Astrocyte (in vitro differentiated cells and primary cell): ENCODE measurements at regions not wholly inside any gene's neighbourhood (a gene's known extent, or its start where the extent isn't known, plus 50 kb on each side); places are given as distances from the start of the nearest gene placed in this dataset.

Experiments
- DNase-seq: peaks from one replicate; pipeline ENCODE4 v3.0.0-alpha.2; 2010; ENCODE audit warnings: low read depth
- FAIRE-seq: peaks from 2 replicates; lab custom pipeline; 2011; peaks lifted over from hg19 to GRCh38; lab: Jason Lieb, UNC
- H2AFZ ChIP-seq: 2 replicates; pipeline ENCODE4 v1.6.0; 2012; ENCODE audit warnings: low read depth, low read length, inconsistent platforms
- H3K27ac ChIP-seq: 2 replicates; pipeline ENCODE4 v1.5.1; 2011; ENCODE audit warnings: low read depth, low read length, inconsistent platforms
- H3K27me3 ChIP-seq: 2 replicates; pipeline ENCODE4 v1.6.0; 2011; ENCODE audit warnings: low read length, inconsistent platforms; ENCODE audit not compliant: insufficient read depth
- H3K36me3 ChIP-seq: 2 replicates; pipeline ENCODE4 v1.5.1; 2011; ENCODE audit warnings: low read length, inconsistent platforms; ENCODE audit not compliant: insufficient read depth
- H3K4me1 ChIP-seq: 2 replicates; pipeline ENCODE4 v1.5.1; 2011; ENCODE audit warnings: low read length, inconsistent platforms; ENCODE audit not compliant: insufficient read depth
- H3K4me2 ChIP-seq: 2 replicates; pipeline ENCODE4 v1.6.0; 2012; ENCODE audit warnings: low read length, inconsistent platforms
- H3K4me3 ChIP-seq: 2 replicates; pipeline ENCODE4 v1.5.1; 2011; ENCODE audit warnings: low read depth, mild to moderate bottlenecking, low read length, inconsistent platforms; ENCODE audit not compliant: insufficient read depth
- H3K79me2 ChIP-seq: 2 replicates; pipeline ENCODE4 v1.6.0; 2012; ENCODE audit warnings: mild to moderate bottlenecking, low read length, inconsistent platforms; ENCODE audit not compliant: insufficient read depth
- H3K9ac ChIP-seq: 2 replicates; pipeline ENCODE4 v1.6.0; 2012; ENCODE audit warnings: mild to moderate bottlenecking, low read length, inconsistent platforms
- H3K9me3 ChIP-seq: 2 replicates; pipeline ENCODE4 v1.5.1; 2012; ENCODE audit warnings: low read depth, mild to moderate bottlenecking, low read length, inconsistent platforms; ENCODE audit not compliant: insufficient read depth
- H4K20me1 ChIP-seq: 2 replicates; pipeline ENCODE4 v1.6.0; 2012; ENCODE audit warnings: low read length, inconsistent platforms; ENCODE audit not compliant: insufficient read depth
- H3K27ac Mint-ChIP-seq: one replicate; pipeline ENCODE4 v1.8.0; 2021; ENCODE audit warnings: mild to moderate bottlenecking, mixed read lengths; ENCODE audit not compliant: unreplicated experiment
- H3K27me3 Mint-ChIP-seq: one replicate; pipeline ENCODE4 v1.8.0; 2021; ENCODE audit warnings: low read depth, mixed read lengths; ENCODE audit not compliant: unreplicated experiment
- H3K36me3 Mint-ChIP-seq: one replicate; pipeline ENCODE4 v1.8.0; 2021; ENCODE audit warnings: low read depth, mixed read lengths; ENCODE audit not compliant: unreplicated experiment
- H3K4me1 Mint-ChIP-seq: one replicate; pipeline ENCODE4 v1.8.0; 2021; ENCODE audit warnings: low read depth, mixed read lengths; ENCODE audit not compliant: unreplicated experiment
- H3K4me3 Mint-ChIP-seq: one replicate; pipeline ENCODE4 v1.8.0; 2021; ENCODE audit warnings: mild to moderate bottlenecking, moderate library complexity, mixed read lengths; ENCODE audit not compliant: unreplicated experiment
- H3K9me3 Mint-ChIP-seq: one replicate; pipeline ENCODE4 v1.8.0; 2021; ENCODE audit warnings: mild to moderate bottlenecking, mixed read lengths; ENCODE audit not compliant: unreplicated experiment
- CTCF ChIP-seq: IDR thresholded peaks from 2 replicates; pipeline ENCODE4 v1.5.1; 2011; ENCODE audit warnings: low read depth, mild to moderate bottlenecking, inconsistent platforms, low read length, moderate library complexity; ENCODE audit not compliant: insufficient read depth
- EZH2 ChIP-seq: IDR thresholded peaks from 2 replicates; pipeline ENCODE4 v1.6.1; 2012; ENCODE audit warnings: mild to moderate bottlenecking, low read length, inconsistent platforms; ENCODE audit not compliant: insufficient read depth

GRCh38 chr13:105817498-105817897 is 718.0 kb downstream of the EFNB2 start:
- H3K4me3 ChIP-seq = no peak overlapping the region
- no peaks in the 10 kb centered on the region for H4K20me1 ChIP-seq
- H3K36me3 ChIP-seq = no peaks in the 10 kb centered on the region
- DNase-seq = no peak
- H3K27ac ChIP-seq = no peak overlapping the region
- no peak overlapping the region for H3K4me3 Mint-ChIP-seq
- H3K9ac ChIP-seq = no peak overlapping the region
- H3K9me3 ChIP-seq = no peaks in the 10 kb centered on the region
- H3K27me3 Mint-ChIP-seq = peaks cover 1% of the 10 kb centered on the region
- H2AFZ ChIP-seq = no peak overlapping the region
- H3K36me3 Mint-ChIP-seq = no peaks in the 10 kb centered on the region
- H3K9me3 Mint-ChIP-seq = no peaks in the 10 kb centered on the region
- TF ChIP-seq EZH2 (no peak), CTCF (no peak)
- no peak for FAIRE-seq
- no peaks in the 10 kb centered on the region for H3K4me1 ChIP-seq
- no peak overlapping the region for H3K4me2 ChIP-seq
- no peaks in the 10 kb centered on the region for H3K79me2 ChIP-seq
- no peak overlapping the region for H3K27ac Mint-ChIP-seq
- no peaks in the 10 kb centered on the region for H3K27me3 ChIP-seq
- no peaks in the 10 kb centered on the region for H3K4me1 Mint-ChIP-seq

- Histone ChIP-seq H3K79me2 (no peaks in the 10 kb centered on the region), H3K36me3 (no peaks in the 10 kb centered on the region), H3K4me3 (no peak overlapping the region), H2AFZ (no peak overlapping the region), H3K9ac (no peak overlapping the region), H4K20me1 (no peaks in the 10 kb centered on the region), H3K27me3 (no peaks in the 10 kb centered on the region), H3K27ac (no peak overlapping the region), H3K4me1 (no peaks in the 10 kb centered on the region), H3K9me3 (no peaks in the 10 kb centered on the region), H3K4me2 (no peak overlapping the region)
- no peaks in the 10 kb centered on the region for H3K9me3 Mint-ChIP-seq
- DNase-seq = no peak
- no peaks in the 10 kb centered on the region for H3K4me1 Mint-ChIP-seq
- no peaks in the 10 kb centered on the region for H3K36me3 Mint-ChIP-seq
- no peak for FAIRE-seq
- peaks cover 1% of the 10 kb centered on the region for H3K27me3 Mint-ChIP-seq
- H3K4me3 Mint-ChIP-seq = no peak overlapping the region
- H3K27ac Mint-ChIP-seq = no peak overlapping the region
- TF ChIP-seq EZH2 (no peak), CTCF (no peak)
Observed at GRCh38 chr13:105816994-105817393, 718.5 kb downstream of the EFNB2 start.

- H3K36me3 ChIP-seq = no peaks in the 10 kb centered on the region
- FAIRE-seq (no peak), DNase-seq (no peak)
- Mint-ChIP-seq H3K27ac (no peak overlapping the region), H3K27me3 (no peaks in the 10 kb centered on the region), H3K9me3 (no peaks in the 10 kb centered on the region), H3K36me3 (no peaks in the 10 kb centered on the region), H3K4me3 (no peak overlapping the region), H3K4me1 (no peaks in the 10 kb centered on the region)
- H3K9ac ChIP-seq = no peak overlapping the region
- no peaks in the 10 kb centered on the region for H3K79me2 ChIP-seq
- TF ChIP-seq CTCF (no peak), EZH2 (no peak)
- no peak overlapping the region for H3K27ac ChIP-seq
- H3K9me3 ChIP-seq = no peaks in the 10 kb centered on the region
- H3K4me3 ChIP-seq = no peak overlapping the region
- no peaks in the 10 kb centered on the region for H3K27me3 ChIP-seq
- H3K4me1 ChIP-seq = no peaks in the 10 kb centered on the region
- no peak overlapping the region for H3K4me2 ChIP-seq
- no peak overlapping the region for H2AFZ ChIP-seq
- H4K20me1 ChIP-seq = no peaks in the 10 kb centered on the region
Observed at GRCh38 chr13:105814902-105815250, 720.6 kb downstream of the EFNB2 start.
